ENCODE measurements at regions not wholly inside any gene's neighbourhood (a gene's known extent, or its start where the extent isn't known, plus 50 kb on each side); places are given as distances from the start of the nearest gene placed in this dataset.

DNA sequence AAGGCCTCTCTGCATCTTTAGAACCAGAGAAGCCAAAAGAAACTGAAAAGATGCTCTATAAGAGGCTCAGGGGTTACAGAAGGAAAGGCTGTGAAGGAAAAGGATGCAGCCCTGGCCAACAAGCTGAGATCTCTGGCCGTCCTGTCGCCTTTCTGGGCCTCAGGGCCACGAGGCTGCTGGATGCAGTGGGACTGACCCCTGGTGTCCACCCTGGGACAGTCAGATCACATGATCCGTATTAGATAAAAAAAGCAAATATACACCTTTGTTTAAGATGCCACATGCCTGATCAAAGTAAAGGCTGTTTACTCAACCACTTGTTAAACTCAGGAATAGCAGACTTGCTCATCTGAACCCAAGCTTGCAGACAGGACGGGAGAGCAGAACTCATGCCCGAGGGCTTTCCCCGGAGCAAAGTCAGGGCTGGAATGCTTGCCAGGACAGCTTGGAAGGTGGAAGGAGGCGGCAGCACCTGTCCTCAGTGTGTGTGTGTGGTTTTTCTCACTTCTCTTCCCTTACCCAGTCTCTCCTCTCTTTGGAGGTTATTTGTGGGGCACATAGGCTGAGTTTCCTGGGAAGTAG is 206.5 kb upstream of the TSHZ3 start:
- Histone ChIP-seq H3K4me1 (replicated peaks in 1 of 4; ENCODE audit: control insufficient read depth in 3 of 4, insufficient read depth in 4 of 4, low read length in 3 of 4) (peaks cover 0 to 4% (median 0%) of the 10 kb centered on the region in 4 experiments; a peak in 1 of 7 replicates), H2BK15ac (ENCODE audit: low read length) (no peak overlapping the region), H3K36me3 (ENCODE audit: control insufficient read depth in 2 of 4, insufficient read depth in 4 of 4, low read length in 3 of 4) (no peaks in the 10 kb centered on the region), H3K14ac (ENCODE audit: insufficient read length) (no peak overlapping the region), H4K8ac (ENCODE audit: extremely low read depth, insufficient read depth, low read length) (no peak overlapping the region), H3K9ac (replicated peaks in 1 of 4; ENCODE audit: extremely low read depth in 1 of 4, low read depth in 3 of 4, low read length in 3 of 4) (peak overlapping the region in 1 of 4 experiments; percentile 4; a peak in 1 of 7 replicates), H3K9me3 (ENCODE audit: insufficient read depth in 2 of 2, low read depth in 1 of 2, low read length in 1 of 2) (peaks cover 6 to 9% of the 10 kb centered on the region in 2 experiments; a peak in 3 of 4 replicates), H3K23me2 (ENCODE audit: low read depth, low read length) (no peaks in the 10 kb centered on the region), H3K56ac (replicated peaks; ENCODE audit: insufficient read length, low read depth, low read length) (no peak overlapping the region), H2AK5ac (ENCODE audit: low read depth, low read length) (no peak overlapping the region), H3K23ac (ENCODE audit: insufficient read length) (no peak overlapping the region), H4K5ac (ENCODE audit: insufficient read length, low read depth, low read length) (no peak overlapping the region), H4K91ac (replicated peaks; ENCODE audit: insufficient read length, low read length) (no peak overlapping the region), H2BK120ac (replicated peaks; ENCODE audit: low read depth, low read length) (no peak overlapping the region), H2BK20ac (ENCODE audit: low read length) (no peak overlapping the region), H2BK12ac (ENCODE audit: low read depth, low read length) (no peak overlapping the region), H2AFZ (ENCODE audit: low read length) (no peak overlapping the region), H3K4me2 (ENCODE audit: insufficient read depth in 1 of 2, low read depth in 2 of 2, low read length in 2 of 2) (no peak overlapping the region), H3K27ac (ENCODE audit: low read depth, low read length) (no peak overlapping the region), H3K79me1 (ENCODE audit: low read depth, low read length) (no peaks in the 10 kb centered on the region), H2BK5ac (ENCODE audit: low read depth, low read length) (no peak overlapping the region; the same call in 1 of the 2 replicates), H3K4me3 (ENCODE audit: extremely low read depth in 1 of 4, insufficient read depth in 2 of 4, low read depth in 3 of 4, low read length in 4 of 4) (no peak overlapping the region), H3K4ac (replicated peaks; ENCODE audit: insufficient read length, low read depth, low read length) (no peak overlapping the region), H3K18ac (ENCODE audit: extremely low read depth, low read length) (no peak overlapping the region), H4K20me1 (replicated peaks in 1 of 2; ENCODE audit: control insufficient read depth in 1 of 2, insufficient read depth in 2 of 2, low read length in 2 of 2) (no peaks in the 10 kb centered on the region), H3K27me3 (replicated peaks in 1 of 4; ENCODE audit: control insufficient read depth in 3 of 4, extremely low read depth in 1 of 4, insufficient read depth in 3 of 4, low read length in 3 of 4) (no peaks in the 10 kb centered on the region), H3K79me2 (ENCODE audit: control insufficient read depth in 1 of 2, insufficient read depth in 2 of 2, low read length in 2 of 2) (no peaks in the 10 kb centered on the region)
- FAIRE-seq (no peak), DNase-seq (ENCODE audit: low read depth in 1 of 2, low spot score in 2 of 2) (no peak)
- TF ChIP-seq SIX5 (IDR thresholded peaks at IDR 0.05; ENCODE audit: low read depth, low read length) (no peak), RAD21 (IDR thresholded peaks at IDR 0.05 in 1 of 2, conservative IDR thresholded peaks at IDR 0.05 in 1 of 2; ENCODE audit: low read depth in 2 of 2, low read length in 2 of 2) (peak; percentile 18 to 57; a peak in 3 of 4 replicates), CTBP2 (IDR thresholded peaks at IDR 0.05; ENCODE audit: borderline replicate concordance, insufficient read depth, insufficient read length, low read length) (no peak), CTCF (IDR thresholded peaks at IDR 0.05; ENCODE audit: control extremely low read depth in 1 of 3, insufficient read depth in 1 of 3, low read depth in 1 of 3, low read length in 3 of 3) (peak; percentile 3 to 19 (median 11); a peak in 2 of 4 replicates)
- POLR2A ChIA-PET (ENCODE audit: partially characterized antibody), result no interaction called here
- CTCF ChIA-PET (ENCODE audit: partially characterized antibody), result interaction anchor here (0.9 kb wide), 1 partner anchor 54 kb away, joined by 3 read pairs; no protein-coding TSS in a partner anchor
- WGBS, 2 experiments (ENCODE audit: extremely low coverage in 1 of 2, insufficient coverage in 1 of 2, insufficient read length in 1 of 2, insufficient replicate concordance in 2 of 2, low coverage in 1 of 2, low lambda C conversion rate in 2 of 2, missing lambda C conversion rate in 1 of 2), result 84% methylated on average over 8 of the region's 8 CpGs; no CpG with 5 or more reads in 1 of the 2 experiments
